HG03521 (cell line): ENCODE measurements at regions not wholly inside any gene's neighbourhood (a gene's known extent, or its start where the extent isn't known, plus 50 kb on each side); places are given as distances from the start of the nearest gene placed in this dataset.

Experiments used
- ATAC-seq: cut with Tn5 transposase; IDR thresholded peaks from one replicate; pipeline ENCODE4 v1.9.1; 2021; ENCODE audit warnings: mild to moderate bottlenecking, moderate library complexity; ENCODE audit not compliant: unreplicated experiment

GRCh38 chr7:33806298-33807154 is 98.8 kb upstream of the BMPER start:
- no peak for ATAC-seq

- no peak for ATAC-seq
Measured at GRCh38 chr7:33807155-33807530, 98.2 kb upstream of the BMPER start.

GRCh38 chr7:33807779-33808482 is 97.4 kb upstream of the BMPER start:
- ATAC-seq, result no peak

- no peak for ATAC-seq
Measured at GRCh38 chr7:33809228-33809627, 96.1 kb upstream of the BMPER start.

- no peak for ATAC-seq
Measured at GRCh38 chr7:33810356-33810755, 95.0 kb upstream of the BMPER start.

- ATAC-seq, result no peak
Measured at GRCh38 chr7:33813331-33813730, 92.0 kb upstream of the BMPER start.

GRCh38 chr7:33814400-33814799 is 90.9 kb upstream of the BMPER start:
- no peak for ATAC-seq

GRCh38 chr7:33814936-33815335 is 90.4 kb upstream of the BMPER start:
- ATAC-seq, result no peak

GRCh38 chr7:33815336-33815735 is 90.0 kb upstream of the BMPER start:
- no peak for ATAC-seq

GRCh38 chr7:33816106-33816505 is 89.2 kb upstream of the BMPER start:
- no peak for ATAC-seq

GRCh38 chr7:33819658-33820057 is 85.7 kb upstream of the BMPER start:
- ATAC-seq, result no peak

GRCh38 chr7:33820206-33820605 is 85.1 kb upstream of the BMPER start:
- no peak for ATAC-seq

GRCh38 chr7:33821970-33822369 is 83.4 kb upstream of the BMPER start:
- no peak for ATAC-seq

GRCh38 chr7:33823913-33824312 is 81.4 kb upstream of the BMPER start:
- ATAC-seq, result no peak

GRCh38 chr7:33824911-33825459 is 80.4 kb upstream of the BMPER start:
- ATAC-seq, result no peak

GRCh38 chr7:33825644-33826043 is 79.7 kb upstream of the BMPER start:
- ATAC-seq, result no peak

- ATAC-seq, result no peak
Measured at GRCh38 chr7:33829536-33829935, 75.8 kb upstream of the BMPER start.

GRCh38 chr7:33831389-33832141 is 73.8 kb upstream of the BMPER start:
- ATAC-seq, result no peak

- no peak for ATAC-seq
Measured at GRCh38 chr7:33832271-33832721, 73.0 kb upstream of the BMPER start.

- ATAC-seq, result no peak
Measured at GRCh38 chr7:33836797-33837355, 68.5 kb upstream of the BMPER start.

GRCh38 chr7:33837356-33837851 is 67.9 kb upstream of the BMPER start:
- no peak for ATAC-seq
